Neural cell (in vitro differentiated cells): ENCODE measurements at regions not wholly inside any gene's neighbourhood (a gene's known extent, or its start where the extent isn't known, plus 50 kb on each side); places are given as distances from the start of the nearest gene placed in this dataset.

Experiments used
- H2AFZ ChIP-seq: fragments of 200-600, 300-800 bp; sonication (generic), shearing (Covaris generic); 2 replicates; pipeline ENCODE4 v1.6.0; 2014; ENCODE audit warnings: low read depth, mild to moderate bottlenecking, antibody characterized with exemption, low read length, moderate library complexity
- H3F3A ChIP-seq: fragments of 200-600 bp; shearing (Covaris generic); 2 replicates; pipeline ENCODE4 v1.6.1; 2016; ENCODE audit warnings: mild to moderate bottlenecking, moderate library complexity, mixed read lengths, antibody characterized with exemption, low read length; ENCODE audit not compliant: insufficient read depth, poor library complexity, severe bottlenecking
- H3K27ac ChIP-seq: fragments of 200-600, 300-800 bp; sonication (generic), shearing (Covaris generic); 2 replicates; pipeline ENCODE4 v1.5.1; 2014; ENCODE audit warnings: mild to moderate bottlenecking, low read length, moderate library complexity
- H3K27me3 ChIP-seq: fragments of 300-800, 200-600 bp; sonication (generic), shearing (Covaris generic); 2 replicates; pipeline ENCODE4 v1.6.0; 2014; ENCODE audit warnings: mild to moderate bottlenecking, low read depth, low read length, moderate library complexity; ENCODE audit not compliant: insufficient read depth
- H3K36me3 ChIP-seq: fragments of 300-800, 200-600 bp; sonication (generic), shearing (Covaris generic); 2 replicates; pipeline ENCODE4 v1.5.1; 2014; ENCODE audit warnings: mild to moderate bottlenecking, antibody characterized with exemption, low read length, moderate library complexity; ENCODE audit not compliant: insufficient read depth
- H3K4me2 ChIP-seq: fragments of 300-800, 200-600 bp; sonication (generic), shearing (Covaris generic); 2 replicates; pipeline ENCODE4 v1.6.0; 2014; ENCODE audit warnings: mild to moderate bottlenecking, low read length
- H3K4me3 ChIP-seq: fragments of 300-800, 200-600 bp; sonication (generic), shearing (Covaris generic); 2 replicates; pipeline ENCODE4 v1.5.1; 2014; ENCODE audit warnings: mild to moderate bottlenecking, low read length, moderate library complexity
- H3K79me2 ChIP-seq: fragments of 200-600 bp; shearing (Covaris generic); replicated peaks from 2 replicates; pipeline ENCODE4 v1.6.0; 2014; ENCODE audit warnings: mild to moderate bottlenecking, low read length, moderate library complexity; ENCODE audit not compliant: insufficient read depth
- H3K9ac ChIP-seq: fragments of 300-800, 200-600 bp; sonication (generic), shearing (Covaris generic); 2 replicates; pipeline ENCODE4 v1.6.1; 2016; ENCODE audit warnings: mild to moderate bottlenecking, low read length, mixed read lengths
- H3K9me2 ChIP-seq: fragments of 200-600 bp; shearing (Covaris generic); 2 replicates; pipeline ENCODE4 v1.6.1; 2016; ENCODE audit warnings: mild to moderate bottlenecking, low read length, mixed read lengths; ENCODE audit not compliant: insufficient read depth
- H3K9me3 ChIP-seq: fragments of 200-600, 300-800 bp; sonication (generic), shearing (Covaris generic); 2 replicates; pipeline ENCODE4 v1.6.1; 2016; ENCODE audit warnings: mild to moderate bottlenecking, mixed run types, low read length, moderate library complexity, mixed read lengths
- H4K20me1 ChIP-seq: fragments of 200-600 bp; shearing (Covaris generic); 2 replicates; pipeline ENCODE4 v1.6.1; 2016; ENCODE audit warnings: mild to moderate bottlenecking, mixed run types; ENCODE audit not compliant: insufficient read depth
- EP300 ChIP-seq: fragments of 450-650 bp; conservative IDR thresholded peaks from 2 replicates; pipeline ENCODE4 v1.6.1; 2014; ENCODE audit warnings: antibody characterized with exemption, mild to moderate bottlenecking, moderate library complexity; ENCODE audit not compliant: poor library complexity, severe bottlenecking
- EZH2 ChIP-seq: fragments of 200-600, 300-800 bp; shearing (Covaris generic), sonication (generic); IDR thresholded peaks from 2 replicates; pipeline ENCODE4 v1.6.1; 2014; ENCODE audit warnings: antibody characterized with exemption, low read length, borderline replicate concordance, mild to moderate bottlenecking; ENCODE audit not compliant: insufficient read depth, poor library complexity, severe bottlenecking
- MXI1 ChIP-seq: fragments of 450-650 bp; conservative IDR thresholded peaks from 2 replicates; pipeline ENCODE4 v1.6.1; 2014; ENCODE audit warnings: antibody characterized with exemption, mild to moderate bottlenecking; ENCODE audit not compliant: poor library complexity, severe bottlenecking
- POLR2AphosphoS5 ChIP-seq: IDR thresholded peaks from 2 replicates; pipeline ENCODE4 v1.6.1; 2012
- RAD21 ChIP-seq: fragments of 450-650 bp; conservative IDR thresholded peaks from 2 replicates; pipeline ENCODE4 v1.6.1; 2014; ENCODE audit warnings: antibody characterized with exemption, mild to moderate bottlenecking, moderate library complexity
- SMC3 ChIP-seq: fragments of 450-650 bp; conservative IDR thresholded peaks from 2 replicates; pipeline ENCODE4 v1.6.1; 2014; ENCODE audit warnings: antibody characterized with exemption, mild to moderate bottlenecking, moderate library complexity; ENCODE audit not compliant: poor library complexity
- TAF1 ChIP-seq: IDR thresholded peaks from 2 replicates; pipeline ENCODE4 v1.6.1; 2012; ENCODE audit warnings: low read depth
- TF ChIP-seq, protein P1 (sequence below): IDR thresholded peaks from 2 replicates; pipeline ENCODE4 v1.6.1; 2012; ENCODE audit warnings: borderline replicate concordance
- TF ChIP-seq, protein P2 (sequence below): fragments of 450-650 bp; IDR thresholded peaks from 2 replicates; pipeline ENCODE4 v1.5.1; 2014; ENCODE audit warnings: antibody characterized with exemption, mild to moderate bottlenecking, moderate library complexity; ENCODE audit not compliant: poor library complexity, severe bottlenecking

DNA sequence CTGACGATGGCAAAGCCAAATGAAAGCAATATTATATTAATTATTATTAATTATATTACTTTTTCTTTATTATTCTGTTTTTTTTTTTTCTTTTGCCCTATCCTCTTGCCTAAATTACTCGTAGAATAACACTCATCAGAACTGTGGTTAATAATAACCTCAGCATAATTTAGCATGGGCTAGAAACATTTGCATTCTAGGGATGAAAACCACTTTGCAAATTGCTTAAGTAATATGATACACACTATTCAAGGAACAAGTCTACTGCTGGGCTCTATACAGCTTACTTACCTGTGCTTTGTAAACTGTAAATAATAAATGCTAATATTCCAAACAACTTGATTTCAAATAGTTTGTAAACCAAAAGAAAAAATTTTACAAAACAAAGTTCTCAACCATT is 375.8 kb downstream of the HGF start:
- no peaks in the 10 kb centered on the region for H3K36me3 ChIP-seq
- no peak overlapping the region for H3K4me3 ChIP-seq
- no peak overlapping the region for H3K9ac ChIP-seq
- H3F3A ChIP-seq: no peaks in the 10 kb centered on the region
- H3K27ac ChIP-seq: no peak overlapping the region
- H3K79me2 ChIP-seq: no peaks in the 10 kb centered on the region
- H2AFZ ChIP-seq: no peak overlapping the region
- no peaks in the 10 kb centered on the region for H3K9me3 ChIP-seq
- H4K20me1 ChIP-seq: no peaks in the 10 kb centered on the region
- TF ChIP-seq, protein P1, sequence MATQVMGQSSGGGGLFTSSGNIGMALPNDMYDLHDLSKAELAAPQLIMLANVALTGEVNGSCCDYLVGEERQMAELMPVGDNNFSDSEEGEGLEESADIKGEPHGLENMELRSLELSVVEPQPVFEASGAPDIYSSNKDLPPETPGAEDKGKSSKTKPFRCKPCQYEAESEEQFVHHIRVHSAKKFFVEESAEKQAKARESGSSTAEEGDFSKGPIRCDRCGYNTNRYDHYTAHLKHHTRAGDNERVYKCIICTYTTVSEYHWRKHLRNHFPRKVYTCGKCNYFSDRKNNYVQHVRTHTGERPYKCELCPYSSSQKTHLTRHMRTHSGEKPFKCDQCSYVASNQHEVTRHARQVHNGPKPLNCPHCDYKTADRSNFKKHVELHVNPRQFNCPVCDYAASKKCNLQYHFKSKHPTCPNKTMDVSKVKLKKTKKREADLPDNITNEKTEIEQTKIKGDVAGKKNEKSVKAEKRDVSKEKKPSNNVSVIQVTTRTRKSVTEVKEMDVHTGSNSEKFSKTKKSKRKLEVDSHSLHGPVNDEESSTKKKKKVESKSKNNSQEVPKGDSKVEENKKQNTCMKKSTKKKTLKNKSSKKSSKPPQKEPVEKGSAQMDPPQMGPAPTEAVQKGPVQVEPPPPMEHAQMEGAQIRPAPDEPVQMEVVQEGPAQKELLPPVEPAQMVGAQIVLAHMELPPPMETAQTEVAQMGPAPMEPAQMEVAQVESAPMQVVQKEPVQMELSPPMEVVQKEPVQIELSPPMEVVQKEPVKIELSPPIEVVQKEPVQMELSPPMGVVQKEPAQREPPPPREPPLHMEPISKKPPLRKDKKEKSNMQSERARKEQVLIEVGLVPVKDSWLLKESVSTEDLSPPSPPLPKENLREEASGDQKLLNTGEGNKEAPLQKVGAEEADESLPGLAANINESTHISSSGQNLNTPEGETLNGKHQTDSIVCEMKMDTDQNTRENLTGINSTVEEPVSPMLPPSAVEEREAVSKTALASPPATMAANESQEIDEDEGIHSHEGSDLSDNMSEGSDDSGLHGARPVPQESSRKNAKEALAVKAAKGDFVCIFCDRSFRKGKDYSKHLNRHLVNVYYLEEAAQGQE: no peak
- TF ChIP-seq MXI1 (no peak), TAF1 (no peak), SMC3 (no peak), EZH2 (no peak), EP300 (no peak), POLR2AphosphoS5 (no peak), RAD21 (no peak)
- TF ChIP-seq, protein P2, sequence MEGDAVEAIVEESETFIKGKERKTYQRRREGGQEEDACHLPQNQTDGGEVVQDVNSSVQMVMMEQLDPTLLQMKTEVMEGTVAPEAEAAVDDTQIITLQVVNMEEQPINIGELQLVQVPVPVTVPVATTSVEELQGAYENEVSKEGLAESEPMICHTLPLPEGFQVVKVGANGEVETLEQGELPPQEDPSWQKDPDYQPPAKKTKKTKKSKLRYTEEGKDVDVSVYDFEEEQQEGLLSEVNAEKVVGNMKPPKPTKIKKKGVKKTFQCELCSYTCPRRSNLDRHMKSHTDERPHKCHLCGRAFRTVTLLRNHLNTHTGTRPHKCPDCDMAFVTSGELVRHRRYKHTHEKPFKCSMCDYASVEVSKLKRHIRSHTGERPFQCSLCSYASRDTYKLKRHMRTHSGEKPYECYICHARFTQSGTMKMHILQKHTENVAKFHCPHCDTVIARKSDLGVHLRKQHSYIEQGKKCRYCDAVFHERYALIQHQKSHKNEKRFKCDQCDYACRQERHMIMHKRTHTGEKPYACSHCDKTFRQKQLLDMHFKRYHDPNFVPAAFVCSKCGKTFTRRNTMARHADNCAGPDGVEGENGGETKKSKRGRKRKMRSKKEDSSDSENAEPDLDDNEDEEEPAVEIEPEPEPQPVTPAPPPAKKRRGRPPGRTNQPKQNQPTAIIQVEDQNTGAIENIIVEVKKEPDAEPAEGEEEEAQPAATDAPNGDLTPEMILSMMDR: no peak
- H3K4me2 ChIP-seq: no peak overlapping the region
- no peaks in the 10 kb centered on the region for H3K9me2 ChIP-seq
- H3K27me3 ChIP-seq: no peaks in the 10 kb centered on the region

DNA sequence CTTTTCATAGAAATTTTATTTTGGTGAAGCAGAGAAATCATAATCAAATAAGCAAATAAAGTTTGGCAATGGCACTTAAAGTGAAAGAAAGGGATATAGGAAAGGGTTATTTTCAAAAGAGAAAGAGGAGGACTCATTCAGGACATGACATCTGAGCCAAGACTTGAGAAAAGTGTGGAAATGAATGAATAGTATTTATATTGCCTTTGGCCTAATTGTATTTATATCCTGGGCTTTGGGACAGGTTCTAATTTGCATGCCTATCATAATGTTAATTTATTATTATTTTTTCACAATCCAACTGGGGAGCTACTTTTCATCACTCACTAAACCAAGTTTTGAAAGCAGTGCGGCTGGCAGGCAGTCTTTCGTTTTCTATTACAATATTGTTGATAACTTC is 376.8 kb downstream of the HGF start:
- no peaks in the 10 kb centered on the region for H3K9me2 ChIP-seq
- no peaks in the 10 kb centered on the region for H3K9me3 ChIP-seq
- no peaks in the 10 kb centered on the region for H4K20me1 ChIP-seq
- H3K27me3 ChIP-seq: no peaks in the 10 kb centered on the region
- H3K27ac ChIP-seq: no peak overlapping the region
- H3K79me2 ChIP-seq: no peaks in the 10 kb centered on the region
- H3K36me3 ChIP-seq: no peaks in the 10 kb centered on the region
- H2AFZ ChIP-seq: no peak overlapping the region
- no peak overlapping the region for H3K4me2 ChIP-seq
- no peak for TF ChIP-seq TAF1
- no peak for TF ChIP-seq MXI1
- TF ChIP-seq, protein P1: no peak
- TF ChIP-seq EP300: no peak
- no peak for TF ChIP-seq POLR2AphosphoS5
- no peak for TF ChIP-seq EZH2
- TF ChIP-seq, protein P2: no peak
- no peak for TF ChIP-seq SMC3
- TF ChIP-seq RAD21: no peak
- no peaks in the 10 kb centered on the region for H3F3A ChIP-seq
- no peak overlapping the region for H3K4me3 ChIP-seq
- H3K9ac ChIP-seq: no peak overlapping the region
